G401.6 (cell line): ENCODE measurements at regions not wholly inside any gene's neighbourhood (a gene's known extent, or its start where the extent isn't known, plus 50 kb on each side); places are given as distances from the start of the nearest gene placed in this dataset.
"Not testable (repeated sequence)": the region's sequence is repeated elsewhere in the genome, so short reads cannot be mapped to it uniquely, and the experiment has no call there.

Experiments used
- FAIRE-seq: peaks from 2 replicates; lab custom pipeline; 2012; peaks lifted over from hg19 to GRCh38; lab: Jason Lieb, UNC

GRCh38 chr14:38704220-38704619 lies 398.8 kb downstream of the SEC23A start:
- FAIRE-seq, result no peak

GRCh38 chr14:38696925-38697324 lies 406.1 kb downstream of the SEC23A start:
- FAIRE-seq, result no peak

- no peak for FAIRE-seq
These were observed 409.6 kb downstream of the SEC23A start for GRCh38 chr14:38693423-38693822.

DNA sequence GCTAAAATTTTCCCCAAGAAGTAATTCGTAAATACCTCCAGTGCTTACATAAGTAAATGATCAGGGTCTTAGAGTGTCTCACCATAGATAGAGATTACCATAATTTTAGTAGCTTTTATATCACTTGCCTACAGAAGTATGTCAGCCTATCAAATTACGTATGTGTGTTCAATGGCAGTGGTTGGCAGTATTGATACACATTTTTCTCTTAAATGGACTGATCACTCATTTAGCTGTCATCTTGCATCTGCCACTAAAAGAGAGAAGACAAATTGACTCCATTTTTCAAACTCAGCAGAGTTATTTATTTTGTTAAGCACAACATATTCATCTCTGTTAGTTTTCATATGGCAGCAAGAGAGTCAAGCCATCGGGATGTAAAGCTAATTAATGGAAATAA lies 413.1 kb upstream of the CLEC14A start:
- FAIRE-seq, result no peak

DNA sequence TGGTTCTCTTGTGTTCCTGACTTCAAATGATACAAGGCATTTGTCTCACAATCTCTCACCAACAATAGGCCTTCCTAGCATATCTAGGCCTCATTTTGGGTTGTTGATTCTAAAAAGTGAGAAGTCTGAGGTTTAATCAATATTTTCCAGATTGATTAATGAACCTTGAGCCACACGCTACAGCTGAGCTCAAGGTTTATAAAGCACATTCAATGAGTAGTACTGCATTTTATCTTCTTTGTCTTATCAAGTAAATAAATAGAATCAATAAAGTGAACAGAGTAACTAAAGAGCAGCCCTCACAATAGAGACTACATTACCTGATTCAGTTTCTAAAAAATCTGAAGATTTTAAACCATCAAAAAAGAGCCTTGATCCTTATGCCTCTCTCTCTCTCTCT lies 407.5 kb upstream of the CLEC14A start:
- FAIRE-seq, result no peak

DNA sequence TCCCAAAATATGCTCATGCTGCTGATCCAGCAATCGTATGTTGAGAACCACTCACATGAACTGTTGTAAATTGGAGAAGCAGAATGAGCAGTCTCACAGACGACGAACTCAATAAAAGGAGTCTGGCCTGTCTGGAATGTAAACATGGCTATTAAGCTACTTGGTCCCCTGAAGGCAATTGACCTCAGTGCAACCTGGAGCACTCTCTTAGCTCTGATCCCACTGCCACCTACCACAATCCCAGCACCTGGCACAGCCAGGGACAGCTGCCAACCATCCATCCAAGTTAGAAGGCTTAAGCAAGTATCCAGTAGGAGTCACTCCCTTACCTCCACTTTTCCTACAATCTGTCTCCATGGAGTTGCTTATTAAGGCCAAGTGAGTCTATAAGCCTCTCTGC lies 406.9 kb upstream of the CLEC14A start:
- no peak for FAIRE-seq

- FAIRE-seq, result no peak
These were observed 390.5 kb upstream of the CLEC14A start for GRCh38 chr14:38646391-38646790.

GRCh38 chr14:38634913-38635312 lies 379.0 kb upstream of the CLEC14A start:
- FAIRE-seq, result not testable (repeated sequence)

GRCh38 chr14:38629412-38629811 lies 373.5 kb upstream of the CLEC14A start:
- no peak for FAIRE-seq

DNA sequence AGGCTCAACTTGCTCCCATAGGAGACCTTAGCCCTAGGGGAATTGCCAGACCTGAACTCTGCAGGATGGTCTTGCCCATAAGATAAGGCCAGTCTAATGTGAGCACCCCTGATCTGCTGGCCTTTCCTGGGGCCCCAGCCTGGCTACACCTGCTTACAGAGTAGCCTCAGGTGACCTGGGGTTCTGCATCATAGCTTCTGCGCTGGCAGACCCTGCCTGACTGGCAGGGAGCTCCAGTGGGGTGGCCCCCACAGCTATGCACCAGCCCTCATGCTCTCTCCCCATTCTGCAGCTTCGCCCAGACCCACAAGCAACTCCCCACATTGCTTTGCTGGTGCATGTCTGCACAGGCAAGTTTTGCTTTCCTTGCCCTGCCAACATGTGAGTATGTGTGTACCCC lies 371.3 kb upstream of the CLEC14A start:
- FAIRE-seq, result no peak

DNA sequence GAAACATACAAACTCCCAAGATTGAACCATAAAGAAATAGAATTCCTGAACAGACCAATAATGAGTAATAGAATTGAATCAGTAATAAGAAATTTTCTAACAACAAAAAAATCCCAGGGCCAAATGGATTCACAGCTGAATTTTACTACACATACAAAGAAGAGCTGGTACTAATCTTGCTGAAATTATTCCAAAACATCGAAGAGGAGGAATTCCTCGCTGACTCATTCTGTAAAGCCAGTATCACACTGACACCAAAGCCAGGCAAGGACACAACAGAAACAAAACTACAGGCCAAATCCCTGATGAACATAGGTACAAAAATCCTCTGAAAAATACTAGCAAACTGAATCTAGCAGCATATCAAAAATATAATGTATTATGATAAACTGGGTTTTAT lies 367.8 kb upstream of the CLEC14A start:
- FAIRE-seq, result no peak

- FAIRE-seq, result no peak
These were observed 362.6 kb upstream of the CLEC14A start for GRCh38 chr14:38618514-38618913.

DNA sequence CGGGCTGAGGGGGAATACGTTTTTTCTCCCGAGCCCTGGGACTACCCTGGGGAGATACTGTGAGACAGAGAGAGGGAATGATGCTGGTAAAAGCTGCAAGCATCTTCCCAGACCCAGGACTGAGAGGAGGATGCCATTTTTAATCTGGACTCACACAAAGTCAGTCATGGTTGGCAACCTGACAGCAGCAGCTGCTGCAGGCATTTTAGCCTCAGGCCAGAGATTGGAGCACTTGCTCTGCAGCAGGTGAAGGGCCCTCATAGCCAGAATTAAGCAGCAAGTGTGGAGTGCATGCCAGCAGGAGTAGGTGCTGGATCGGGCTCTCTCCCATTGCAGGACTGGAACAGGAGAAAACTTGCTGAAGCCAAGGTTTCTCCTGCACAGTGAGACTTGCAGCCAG lies 361.1 kb upstream of the CLEC14A start:
- FAIRE-seq, result no peak

DNA sequence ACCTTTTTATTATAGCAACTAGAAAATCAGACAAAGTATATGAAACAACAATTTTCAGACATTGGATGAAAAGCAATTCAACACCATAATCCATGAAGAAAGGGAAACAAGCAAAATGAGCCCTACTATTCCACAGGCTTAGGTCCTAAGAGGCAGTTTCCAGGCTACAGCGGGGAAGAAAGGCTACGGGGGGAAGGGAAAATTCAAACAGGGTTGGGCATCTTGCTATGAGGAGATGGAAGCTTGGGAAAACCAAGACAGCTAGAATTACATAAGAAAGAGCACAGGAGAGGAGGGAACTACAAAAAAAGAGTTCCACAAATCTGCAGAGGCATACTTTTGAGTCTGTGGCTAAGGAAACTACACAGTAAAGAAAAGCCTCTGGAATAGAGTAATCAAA lies 356.0 kb upstream of the CLEC14A start:
- no peak for FAIRE-seq

DNA sequence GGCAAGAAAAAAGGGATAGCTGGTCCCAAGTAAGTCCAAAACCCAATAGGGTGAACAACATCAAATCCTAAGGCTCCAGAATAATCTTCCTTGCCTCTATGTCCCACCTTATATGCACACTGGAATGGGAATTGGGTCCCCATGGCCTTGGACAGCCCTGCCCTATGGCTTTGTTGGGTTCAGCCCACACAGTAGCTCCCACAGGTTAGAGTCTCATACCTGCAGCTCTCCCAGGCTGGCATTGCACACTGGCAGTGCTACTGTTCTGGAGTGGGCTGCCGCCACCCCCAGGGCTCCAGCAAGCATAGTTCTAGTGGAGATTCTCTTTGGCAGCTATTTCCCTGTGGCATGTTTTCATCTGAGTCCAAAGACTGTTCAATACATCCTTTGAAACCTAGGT lies 352.4 kb upstream of the CLEC14A start:
- FAIRE-seq, result no peak

DNA sequence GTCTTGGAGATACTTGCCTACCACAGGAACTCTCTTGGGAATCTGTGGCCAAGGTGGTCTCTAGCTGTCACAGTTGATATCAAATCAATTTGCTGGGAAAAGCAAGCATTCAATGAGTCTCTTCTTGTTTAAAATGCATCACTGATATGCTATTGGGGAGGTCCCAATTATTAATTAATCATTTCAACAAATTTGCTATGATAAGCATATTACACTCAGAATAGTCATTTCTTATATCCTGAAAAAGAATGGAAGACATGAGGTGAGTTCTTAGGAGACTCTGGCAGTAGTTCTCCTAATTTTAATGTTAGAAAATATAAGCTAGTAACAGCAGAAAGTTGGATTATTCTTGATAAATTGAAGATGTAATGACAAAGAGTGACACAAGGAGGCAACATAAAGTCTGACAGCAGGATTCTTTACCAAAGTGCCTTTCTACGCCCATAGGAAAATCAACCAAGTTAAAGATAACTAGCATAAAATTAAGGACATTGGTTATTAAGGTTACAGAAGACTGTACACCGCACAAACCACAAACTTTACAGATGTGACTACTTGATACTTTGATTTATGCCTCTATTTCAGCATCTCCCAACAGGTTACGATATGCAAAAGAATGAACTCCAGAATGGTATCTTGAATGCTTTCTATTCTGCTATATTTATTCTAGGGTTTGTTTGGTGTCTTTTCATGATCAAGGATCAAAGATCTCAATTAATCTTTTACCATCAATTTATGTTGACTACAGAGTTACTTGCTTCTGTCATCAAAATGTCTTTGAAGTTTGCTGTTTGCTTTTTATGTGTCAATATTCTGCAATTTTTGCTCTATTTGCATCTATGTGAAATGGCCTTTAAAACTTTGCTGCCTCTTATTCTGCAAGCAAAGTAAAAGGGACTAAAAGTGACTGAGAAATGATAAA lies 349.6 kb upstream of the CLEC14A start:
- FAIRE-seq, result no peak

- FAIRE-seq, result not testable (repeated sequence)
These were observed 344.7 kb upstream of the CLEC14A start for GRCh38 chr14:38600572-38600971.

DNA sequence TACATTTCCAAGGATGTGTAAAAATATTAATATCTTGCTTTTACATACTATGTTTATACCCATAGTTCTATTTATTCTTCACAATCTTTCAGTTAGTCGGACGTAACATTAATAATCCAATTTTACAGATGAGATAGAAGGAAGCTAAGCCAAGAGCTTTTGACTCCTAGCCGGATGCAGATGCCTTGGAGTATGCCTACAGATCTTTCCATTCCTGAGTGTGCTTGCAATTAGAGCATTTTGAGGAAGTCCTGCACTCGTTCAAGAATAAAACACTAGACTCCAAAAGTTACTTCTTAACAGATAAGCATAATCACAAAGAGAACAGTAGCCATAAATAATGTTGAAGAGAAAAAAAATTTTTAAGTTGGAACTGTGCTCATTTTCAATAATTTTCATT lies 337.6 kb upstream of the CLEC14A start:
- no peak for FAIRE-seq

DNA sequence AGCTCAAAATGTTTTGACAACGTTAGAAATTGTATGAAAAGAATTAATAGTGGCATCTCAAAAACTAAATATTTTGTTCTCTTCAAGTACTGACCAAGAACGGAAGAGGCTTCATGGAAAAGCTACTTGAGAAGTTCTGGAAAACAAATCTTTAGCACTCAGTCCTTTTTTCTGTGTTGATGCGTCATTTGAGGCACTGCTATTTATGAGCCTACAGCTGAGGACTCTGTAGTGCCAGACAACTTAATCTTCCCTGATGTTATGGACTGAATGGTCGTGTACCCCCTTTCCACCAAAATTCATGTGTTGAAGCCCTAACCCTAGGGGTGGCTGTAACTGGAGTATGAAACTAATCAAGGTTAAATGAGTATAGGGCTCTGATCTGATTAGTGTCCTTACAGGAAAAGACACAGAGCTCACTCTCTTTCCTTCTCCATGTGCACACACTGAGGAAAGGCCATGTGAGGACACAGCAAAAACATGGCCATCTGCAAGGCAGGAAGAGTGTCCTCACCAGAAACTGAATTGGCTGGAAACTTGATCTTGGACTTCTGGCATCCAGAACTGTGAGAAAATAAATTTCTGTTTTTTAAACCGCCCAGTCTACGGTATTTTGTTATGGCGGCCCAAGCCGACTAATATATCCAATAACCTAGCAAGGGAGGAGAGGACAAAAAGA lies 337.0 kb upstream of the CLEC14A start:
- FAIRE-seq, result no peak

DNA sequence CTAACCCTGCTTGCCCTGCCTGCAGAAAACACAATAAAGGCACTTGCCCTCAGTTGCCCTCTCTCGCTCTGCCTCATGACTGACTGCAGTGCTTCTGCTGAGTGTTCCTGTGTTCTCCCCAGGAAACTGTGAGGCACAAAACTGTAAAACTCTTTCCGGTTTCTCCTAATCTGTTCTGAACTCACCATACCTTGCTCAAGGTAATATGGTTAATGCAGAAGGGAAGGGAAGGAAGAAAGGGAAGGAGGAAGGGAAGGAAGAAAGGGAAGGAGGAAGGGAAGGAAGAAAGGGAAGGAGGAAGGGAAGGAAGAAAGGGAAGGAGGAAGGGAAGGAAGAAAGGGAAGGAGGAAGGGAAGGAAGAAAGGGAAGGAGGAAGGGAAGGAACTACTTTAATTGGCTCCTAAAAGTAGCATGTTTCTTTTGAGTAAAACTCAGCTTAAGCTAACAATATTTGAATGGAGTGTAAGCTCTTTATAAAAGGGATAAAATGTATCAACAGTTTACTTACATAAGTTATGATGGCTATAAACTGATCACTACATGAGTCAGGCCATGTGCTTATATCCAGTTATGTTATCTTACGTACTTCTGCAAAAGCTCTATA lies 334.0 kb upstream of the CLEC14A start:
- no peak for FAIRE-seq

- no peak for FAIRE-seq
These were observed 327.6 kb upstream of the CLEC14A start for GRCh38 chr14:38583471-38583870.

- no peak for FAIRE-seq
These were observed 322.4 kb upstream of the CLEC14A start for GRCh38 chr14:38578278-38578681.

- no peak for FAIRE-seq
These were observed 311.8 kb upstream of the CLEC14A start for GRCh38 chr14:38567703-38568102.
